ENCODE measurements at regions not wholly inside any gene's neighbourhood (a gene's known extent, or its start where the extent isn't known, plus 50 kb on each side); places are given as distances from the start of the nearest gene placed in this dataset.

DNA sequence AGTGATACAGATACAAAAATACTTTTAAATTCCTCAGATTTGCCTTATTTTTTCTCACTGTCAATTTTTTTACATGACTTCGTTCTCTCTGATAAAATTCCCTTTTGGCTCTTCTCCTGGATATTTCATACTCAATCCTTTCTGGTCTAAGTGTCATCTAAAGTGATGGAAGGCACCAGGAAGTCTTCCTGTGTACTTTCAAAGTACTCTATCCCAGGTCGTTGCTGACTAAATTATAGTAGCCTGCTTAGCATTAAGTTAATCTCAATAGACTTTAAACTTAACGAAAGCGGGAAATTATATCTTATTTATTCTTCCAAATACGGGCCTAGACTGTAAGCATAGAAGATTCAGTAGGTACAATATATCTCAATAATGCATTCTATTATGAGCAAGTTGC is 67.8 kb downstream of the CASP12 start:
- DNase-seq (ENCODE audit: low spot score): no peak

DNA sequence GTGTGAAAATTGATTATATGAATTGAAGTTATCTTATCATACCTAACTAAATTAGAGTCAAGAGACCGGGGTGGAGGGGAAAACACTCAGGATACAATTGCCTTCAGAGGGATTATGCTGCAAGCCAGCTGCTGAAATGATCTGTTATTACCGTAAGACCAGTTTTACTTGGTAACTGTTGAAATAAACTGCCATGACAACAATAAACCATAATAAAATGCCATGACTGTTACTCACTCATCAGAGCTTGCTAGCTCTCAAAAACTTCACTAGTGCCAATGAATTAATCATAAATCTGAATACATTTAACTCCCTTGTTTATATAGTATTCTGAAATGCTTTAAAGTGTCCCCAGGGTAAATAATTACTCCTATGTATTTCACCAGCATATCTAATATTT is 68.2 kb downstream of the CASP12 start:
- DNase-seq (ENCODE audit: low spot score): no peak

DNA sequence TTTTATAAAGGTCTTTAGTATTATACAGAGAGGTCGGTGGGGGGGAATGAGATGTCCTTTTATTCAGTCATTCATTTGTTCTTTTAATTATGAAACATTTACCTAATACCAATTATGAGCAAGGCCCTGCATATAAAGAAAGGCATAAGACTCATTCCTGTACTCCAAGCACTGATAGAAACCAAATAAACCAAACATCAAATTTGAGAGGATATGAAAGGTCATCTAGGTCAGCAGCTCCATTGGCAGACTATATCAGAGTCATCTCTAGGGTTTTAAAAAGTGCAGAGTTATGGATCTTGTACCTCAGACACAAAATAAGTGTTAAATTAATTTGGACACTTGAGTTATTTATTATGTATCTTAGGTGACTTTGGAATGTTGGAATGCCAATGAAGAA is 71.5 kb downstream of the CASP12 start:
- no peak for DNase-seq (ENCODE audit: low spot score)

DNA sequence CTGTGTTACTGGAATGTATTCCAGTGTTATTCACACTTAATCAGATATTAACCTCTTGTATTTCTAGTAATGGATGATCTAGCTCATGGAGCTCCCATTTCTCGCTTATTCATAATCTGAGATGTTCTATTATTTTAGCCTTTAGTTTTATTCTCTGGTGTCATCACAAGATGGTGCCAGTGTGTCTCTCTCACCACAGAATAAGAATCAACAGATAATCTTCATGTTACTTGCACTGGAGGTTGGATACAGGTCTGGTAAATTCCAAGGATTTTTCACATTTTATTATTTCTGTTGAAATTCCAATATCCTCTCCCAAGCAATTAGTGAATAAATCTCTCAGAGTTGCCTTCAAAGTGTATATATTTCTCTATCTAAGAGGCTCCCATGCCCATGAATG is 74.6 kb downstream of the CASP12 start:
- DNase-seq (ENCODE audit: low spot score): peak; percentile 7

DNA sequence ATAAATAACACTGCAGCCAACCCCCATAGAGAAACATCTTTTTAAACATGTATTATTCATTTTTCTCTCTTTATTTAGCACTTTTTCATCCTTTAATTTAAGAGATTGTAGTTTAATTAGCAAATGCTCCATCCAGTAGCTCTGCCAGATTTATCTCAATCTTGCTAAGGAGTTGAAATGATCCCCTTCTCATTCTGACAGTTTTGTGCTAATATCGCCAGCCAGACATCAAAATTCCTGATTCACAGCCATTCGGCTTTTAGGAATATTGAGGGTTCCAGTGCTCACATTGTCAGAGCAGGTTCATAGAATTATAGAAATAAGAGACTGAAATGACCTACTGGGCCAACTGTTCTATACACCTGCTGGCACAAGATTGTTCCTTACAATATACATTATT is 77.8 kb downstream of the CASP12 start:
- DNase-seq (ENCODE audit: low spot score): no peak

DNA sequence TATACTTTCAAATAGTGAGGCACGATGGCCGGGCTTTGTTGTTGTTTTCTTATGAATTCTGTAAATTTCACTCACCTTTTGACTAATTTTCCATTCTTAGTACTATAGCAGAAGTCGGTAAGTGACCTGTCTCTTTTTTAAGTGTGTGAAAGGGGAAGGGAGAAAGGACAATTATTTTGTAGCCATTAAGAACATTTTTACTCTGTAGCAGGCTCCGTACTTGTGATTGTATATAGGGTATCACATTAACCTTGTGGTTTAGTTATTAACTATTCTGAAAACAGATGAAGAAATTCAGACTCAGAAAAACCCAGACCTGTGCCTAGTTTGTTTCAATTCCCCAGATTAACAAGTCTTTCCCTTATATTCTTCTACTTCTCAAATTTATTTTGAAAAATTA is 78.7 kb downstream of the CASP12 start:
- DNase-seq (ENCODE audit: low spot score): no peak

DNA sequence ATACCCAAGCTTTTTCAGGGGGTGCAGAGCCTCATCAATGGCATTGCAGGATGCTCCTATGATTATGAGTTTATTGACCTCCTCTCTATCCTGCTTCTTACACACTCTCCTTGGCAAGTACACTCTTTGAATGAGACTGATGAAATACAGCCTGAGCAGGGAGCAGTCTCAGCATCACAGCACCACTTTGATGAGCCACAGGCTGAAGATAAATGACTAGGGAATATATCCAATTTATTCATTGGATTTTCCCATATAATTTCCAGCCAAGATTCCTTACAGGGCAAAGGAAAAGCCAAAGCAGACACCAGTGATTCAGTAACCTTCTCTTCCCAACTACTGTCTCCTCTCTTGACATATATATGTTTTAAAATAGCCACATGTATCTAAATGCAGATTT is 79.2 kb downstream of the CASP12 start:
- no peak for DNase-seq (ENCODE audit: low spot score)

DNA sequence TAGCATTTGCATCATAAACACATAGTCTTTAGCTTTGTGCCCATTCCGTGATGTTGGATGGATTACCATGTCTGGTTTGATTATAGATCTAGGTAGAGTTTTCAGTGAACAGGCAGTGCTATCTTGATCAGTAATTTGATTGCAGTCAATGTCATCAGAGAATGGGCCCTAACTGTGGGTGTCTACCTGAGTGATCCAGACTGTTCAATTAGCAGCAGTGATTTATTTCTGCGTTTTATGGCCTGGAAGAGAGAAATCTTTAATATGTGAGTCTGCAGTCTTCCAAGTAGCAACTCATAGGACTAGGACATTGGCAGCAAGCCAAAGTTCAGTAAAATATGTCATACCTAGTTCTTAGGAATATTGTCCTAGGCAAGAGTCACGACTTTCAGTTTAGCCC is 80.3 kb downstream of the CASP12 start:
- no peak for DNase-seq (ENCODE audit: low spot score)

DNA sequence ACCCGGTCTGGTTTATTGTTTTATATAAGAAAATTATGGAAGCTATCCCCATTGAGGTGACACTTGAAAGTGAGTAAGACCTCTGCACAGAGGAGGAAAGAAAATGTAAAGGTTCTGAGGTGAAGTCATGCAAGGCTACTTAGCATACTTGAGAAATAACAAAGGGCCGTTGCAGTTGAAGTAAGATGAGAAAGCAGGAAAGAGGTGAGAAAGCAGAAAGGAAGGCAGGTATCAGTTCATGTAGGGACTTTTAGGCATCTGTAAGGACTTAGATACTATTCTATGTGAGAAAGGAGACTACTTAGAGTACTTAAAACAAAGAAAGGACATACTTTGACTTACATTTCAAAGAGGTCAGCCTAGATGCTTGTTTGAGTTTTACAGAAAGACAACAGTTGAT is 84.7 kb downstream of the CASP12 start:
- DNase-seq (ENCODE audit: low spot score): no peak

DNA sequence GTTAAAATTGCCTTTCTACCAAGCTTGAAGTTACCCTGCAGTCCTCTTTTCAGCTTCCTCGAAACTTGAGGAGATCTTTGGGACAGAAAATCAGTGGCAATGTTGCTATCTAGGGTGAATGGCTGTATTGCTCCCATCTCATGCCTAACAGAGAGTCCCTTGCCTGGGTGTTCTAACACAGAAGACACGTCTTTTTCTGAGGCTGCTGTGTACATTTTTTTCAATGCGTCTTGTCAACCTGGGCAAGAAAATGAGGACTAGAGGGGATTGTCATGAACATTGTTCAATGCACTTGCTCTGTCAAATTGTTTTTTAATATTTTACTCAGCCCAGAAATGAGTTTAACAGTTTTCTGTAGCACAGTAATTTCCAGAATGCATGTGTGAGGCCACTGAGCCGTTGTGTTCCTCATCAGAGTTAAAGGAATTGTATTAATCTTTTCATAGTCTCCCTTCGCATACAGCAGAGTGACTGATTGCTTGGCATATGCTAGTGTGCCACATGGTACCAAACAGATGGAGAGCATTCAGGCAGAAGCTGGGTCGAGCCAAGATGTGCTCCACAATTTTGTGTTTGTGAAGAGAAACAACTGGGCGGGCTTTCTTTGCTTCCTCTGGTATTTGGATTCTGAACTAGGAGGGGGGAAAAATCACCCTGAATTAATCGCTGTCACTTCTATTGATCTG is 86.0 kb downstream of the CASP12 start:
- no peak for DNase-seq (ENCODE audit: low spot score)

DNA sequence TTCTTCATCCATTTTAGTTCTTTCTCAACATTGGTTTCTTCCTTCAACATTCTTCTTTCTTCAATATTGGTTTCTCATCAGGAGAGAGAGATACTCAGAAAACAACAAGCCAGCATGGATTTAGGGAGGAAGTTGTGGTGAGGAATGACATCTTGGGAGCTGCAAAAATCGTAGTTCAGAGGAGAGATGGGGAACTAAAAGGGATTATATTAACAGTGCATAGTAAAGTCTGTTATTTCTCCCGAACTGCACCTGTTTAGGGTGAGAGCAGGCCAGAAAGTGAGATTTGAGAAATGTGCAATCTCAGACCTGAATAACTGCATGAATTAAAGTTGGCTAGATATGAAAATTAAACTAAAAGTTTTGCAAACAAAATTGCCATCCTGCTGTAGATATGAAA is 94.5 kb downstream of the CASP12 start:
- no peak for DNase-seq (ENCODE audit: low spot score)

DNA sequence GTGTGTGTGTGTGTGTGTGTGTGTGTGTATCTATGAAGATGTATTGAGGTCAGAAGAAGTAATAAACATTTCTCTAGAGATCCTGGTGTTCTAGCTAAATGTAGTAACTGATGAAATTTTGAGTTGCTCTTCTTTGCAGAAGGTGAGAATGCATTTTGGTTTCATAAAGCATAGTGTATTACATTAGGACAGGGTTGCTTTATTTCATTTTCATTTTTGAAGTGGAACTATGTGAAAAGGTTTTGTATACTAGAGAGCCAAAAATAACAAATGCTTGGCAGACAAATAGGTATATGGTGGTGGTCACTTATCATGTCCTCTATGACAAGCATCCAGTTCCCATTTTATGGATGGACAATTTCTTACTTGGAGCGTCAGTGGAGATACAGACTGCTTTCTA is 99.0 kb downstream of the CASP12 start:
- peak; percentile 9 for DNase-seq (ENCODE audit: low spot score)

DNA sequence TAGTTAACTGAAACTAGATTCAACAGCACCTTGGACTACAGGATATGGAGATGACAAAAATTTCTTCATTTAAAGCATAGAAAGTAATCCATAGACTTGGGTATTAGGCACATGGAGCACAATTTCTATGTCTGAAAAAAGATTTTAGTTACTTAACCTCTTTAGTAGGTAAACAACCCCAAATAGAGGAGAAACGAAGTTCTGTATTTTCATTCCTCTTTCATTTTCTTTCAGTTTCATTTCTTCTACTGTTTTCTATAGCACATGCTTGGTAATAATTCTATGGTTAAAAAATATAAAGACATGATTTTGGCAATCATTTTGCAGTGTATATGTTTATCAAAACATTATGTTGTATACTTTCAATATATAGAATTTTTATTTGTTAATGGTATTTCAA is 99.5 kb downstream of the CASP12 start:
- DNase-seq (ENCODE audit: low spot score): no peak

DNA sequence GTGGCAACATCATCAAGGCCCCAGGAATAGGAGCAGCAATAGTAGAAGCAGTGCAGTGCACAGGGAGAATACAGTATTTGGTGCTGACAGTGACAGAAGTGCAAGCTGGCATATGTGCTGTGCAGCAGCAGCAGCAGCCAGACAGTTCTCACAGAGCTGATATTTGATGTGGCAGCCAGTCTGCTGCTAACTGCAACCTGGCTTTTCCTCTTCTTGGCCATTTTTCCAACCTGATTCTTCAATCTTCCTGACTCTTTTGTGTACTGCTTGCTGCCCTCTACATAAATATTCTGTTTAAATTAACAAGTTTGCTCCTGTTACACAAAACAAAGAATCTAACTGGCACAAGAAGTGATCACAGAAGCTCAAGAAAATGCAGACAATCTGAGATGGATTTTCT is 102.0 kb downstream of the CASP12 start:
- DNase-seq (ENCODE audit: low spot score): no peak

DNA sequence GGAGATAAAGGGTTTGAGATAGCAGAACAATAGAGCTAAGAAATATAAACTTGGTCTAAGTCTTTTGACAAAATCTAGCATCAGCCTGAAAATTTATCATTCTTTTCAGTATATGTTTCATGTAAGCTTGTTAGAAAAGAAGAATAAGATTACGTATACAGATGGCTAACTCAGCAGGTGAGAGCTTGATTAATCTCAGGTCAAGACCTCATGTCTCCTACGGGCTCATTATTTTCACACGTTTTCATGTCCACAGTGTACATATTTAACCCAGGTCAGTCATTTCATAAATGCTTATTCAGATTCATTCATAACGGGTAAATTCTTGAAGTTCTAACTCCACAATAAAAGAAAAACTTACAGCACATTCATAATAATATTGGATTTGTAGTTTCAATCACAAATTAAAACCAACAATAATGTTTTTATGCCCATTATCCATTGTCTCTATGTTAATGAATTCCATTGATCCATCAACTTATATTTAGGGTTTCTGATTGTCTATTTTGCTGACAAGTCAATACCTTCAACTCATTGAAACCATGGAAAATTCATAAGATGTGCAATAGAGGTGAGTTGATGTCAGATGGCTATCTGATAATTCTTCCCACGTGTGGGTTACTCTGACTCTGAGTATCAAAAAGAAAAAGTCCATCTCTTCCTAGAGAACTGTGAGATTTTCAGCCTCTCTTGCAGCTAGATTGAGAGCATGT is 102.6 kb downstream of the CASP12 start:
- DNase-seq (ENCODE audit: low spot score): no peak

DNA sequence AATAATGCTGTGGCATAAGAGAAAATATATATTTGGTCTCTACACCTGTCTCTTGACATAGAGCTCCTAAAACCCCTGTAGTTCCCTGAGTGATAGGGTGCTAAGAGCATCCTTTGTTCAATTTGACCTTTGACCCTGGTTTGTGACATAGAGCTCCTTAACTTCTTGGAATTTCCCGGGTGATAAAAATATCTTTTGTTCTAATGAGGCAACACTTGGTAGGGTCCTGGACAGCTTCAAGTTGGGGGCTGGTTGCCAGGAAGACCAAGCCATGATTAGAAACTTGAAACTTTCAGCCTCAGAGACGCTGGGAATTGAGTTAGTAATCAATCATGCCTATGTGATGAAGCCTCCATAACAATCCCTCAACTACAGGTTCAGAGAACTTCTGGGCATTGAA is 105.4 kb downstream of the CASP12 start:
- no peak for DNase-seq (ENCODE audit: low spot score)

DNA sequence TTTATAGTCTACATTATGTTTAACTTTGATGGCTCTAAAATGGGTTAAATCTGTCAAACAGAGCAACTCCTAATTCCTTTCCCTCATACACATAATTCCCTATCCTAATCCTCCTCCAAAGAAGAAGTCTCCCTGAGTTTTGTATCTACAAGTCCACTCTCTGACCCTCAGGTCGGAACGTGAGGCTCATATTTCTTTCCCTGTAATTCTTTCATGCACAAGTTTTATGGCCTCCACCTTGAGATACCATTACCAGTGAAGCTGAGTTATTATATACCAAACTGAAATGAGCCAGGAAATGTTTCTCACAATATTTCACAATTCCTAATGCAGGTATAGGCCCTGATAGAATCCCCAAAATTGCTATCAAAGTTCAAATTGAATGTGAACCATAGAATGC is 106.4 kb downstream of the CASP12 start:
- DNase-seq (ENCODE audit: low spot score): no peak

DNA sequence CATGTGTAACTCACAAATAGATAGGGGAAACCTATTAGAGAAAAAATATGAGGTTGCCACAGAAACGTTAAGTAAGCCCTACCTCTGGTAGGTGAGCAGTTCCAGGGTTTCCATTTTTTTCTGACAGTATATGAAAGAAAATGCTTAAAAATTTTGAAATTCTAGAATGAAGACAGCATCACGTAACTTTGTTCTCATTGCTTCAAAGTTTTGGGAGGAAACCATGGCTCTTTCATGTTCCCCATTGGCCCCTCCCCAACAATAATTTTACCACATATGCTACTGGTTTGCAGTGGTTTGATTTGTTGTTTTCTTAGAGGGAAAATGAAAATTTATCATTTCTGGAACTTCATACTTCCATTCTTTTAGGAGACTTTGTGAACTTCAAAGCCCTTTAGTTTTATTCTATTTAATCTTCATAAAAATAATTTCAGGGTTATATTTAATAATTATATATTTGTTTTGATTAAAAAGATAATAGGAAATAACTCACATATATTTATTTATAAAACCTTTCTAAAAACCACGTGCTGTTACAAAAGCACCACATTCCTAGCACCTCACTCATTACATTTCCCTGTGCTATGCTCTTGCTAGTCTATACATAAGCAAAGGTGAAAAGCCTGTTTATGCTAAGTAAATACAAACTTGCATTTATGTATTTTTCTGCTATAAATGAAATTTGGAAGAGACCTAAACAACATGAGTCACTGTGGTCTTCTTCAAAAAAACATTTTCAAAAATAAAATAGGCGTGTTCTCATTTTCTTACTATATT is 113.4 kb downstream of the CASP12 start:
- no peak for DNase-seq (ENCODE audit: low spot score)

DNA sequence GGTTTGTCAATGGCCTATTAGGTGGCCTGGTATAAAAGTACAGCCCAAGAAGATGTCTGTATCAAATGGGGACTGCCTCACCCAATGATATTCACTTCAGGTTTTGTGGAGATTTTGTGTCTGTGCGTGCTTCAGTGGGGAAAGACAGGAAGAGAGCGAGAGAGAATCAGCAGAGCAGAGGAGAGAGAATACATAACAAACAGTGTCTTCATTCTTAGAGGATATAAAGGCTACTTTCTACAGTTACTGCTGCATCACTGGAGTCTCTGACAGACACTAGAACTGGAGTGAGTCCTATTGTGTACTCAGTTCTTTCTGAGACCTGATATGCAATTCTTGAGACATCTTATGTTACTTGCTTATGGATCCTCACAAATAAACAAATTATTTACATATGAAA is 115.0 kb downstream of the CASP12 start:
- no peak for DNase-seq (ENCODE audit: low spot score)

DNA sequence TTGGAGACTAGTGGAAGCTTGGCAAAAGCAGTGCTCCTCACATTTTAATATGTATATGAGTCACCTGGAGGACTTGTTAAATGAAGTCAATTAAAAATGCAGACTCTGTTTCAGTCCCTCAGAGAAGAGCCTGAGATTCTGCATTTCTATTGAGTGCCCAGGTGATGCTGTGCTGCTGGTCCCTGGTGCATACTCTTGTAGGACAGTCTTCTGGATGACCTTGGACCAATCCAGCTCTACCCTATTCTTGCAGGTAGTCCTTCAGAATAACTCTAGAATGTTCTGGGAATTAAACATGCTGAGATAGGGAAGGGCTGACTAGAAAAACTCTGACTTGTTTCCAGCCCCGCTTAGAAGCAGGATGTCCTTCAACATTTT is 115.9 kb downstream of the CASP12 start:
- DNase-seq (ENCODE audit: low spot score): no peak

DNA sequence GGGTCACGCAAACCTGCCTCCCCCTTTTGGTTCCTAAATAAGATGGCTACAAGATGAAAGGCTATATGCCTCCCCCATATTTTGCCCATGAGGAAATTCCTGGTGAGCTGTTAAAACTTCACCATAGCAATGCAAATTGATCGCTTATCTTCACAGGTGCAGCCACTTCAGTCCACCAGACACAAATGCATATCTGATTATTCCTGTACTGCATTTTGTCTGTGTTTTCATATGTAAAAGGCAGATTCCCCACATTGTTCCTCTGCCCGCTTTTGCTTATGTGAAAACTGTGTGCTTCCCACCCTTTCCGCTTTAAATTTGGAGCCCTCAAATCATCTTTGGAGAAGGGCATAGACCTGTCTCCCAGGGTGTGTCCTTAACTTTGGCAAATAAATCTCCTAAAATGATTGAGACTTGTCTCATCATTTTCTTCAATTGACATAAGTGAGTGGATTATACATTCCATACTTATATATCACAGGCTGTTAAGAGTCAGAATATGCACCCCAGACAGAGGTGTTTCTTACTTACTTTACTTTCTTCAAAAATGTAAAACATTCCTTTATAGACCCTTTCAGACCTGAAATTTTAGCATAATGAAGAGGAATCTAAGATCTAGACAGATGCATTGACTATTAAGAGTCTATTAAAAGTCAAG is 116.4 kb downstream of the CASP12 start:
- DNase-seq (ENCODE audit: low spot score): no peak

DNA sequence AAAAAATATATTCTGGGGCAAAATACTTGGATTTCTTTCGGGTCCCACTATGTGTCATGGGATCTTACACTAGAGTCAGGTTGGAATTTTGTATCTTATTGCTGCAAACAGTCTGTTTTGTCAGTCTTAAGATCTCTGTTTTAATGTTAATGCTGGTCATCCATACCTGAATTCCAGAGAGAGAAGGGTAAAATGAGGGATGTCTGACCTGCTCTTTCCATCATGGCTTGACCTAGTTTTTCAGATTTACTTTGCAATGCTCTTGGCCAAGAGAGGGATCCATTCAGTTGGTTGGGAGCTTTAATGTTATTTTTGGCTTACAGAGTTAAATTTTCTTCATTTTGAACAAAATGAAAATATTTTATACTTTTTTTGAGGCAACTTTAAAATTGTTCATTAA is 117.2 kb downstream of the CASP12 start:
- DNase-seq (ENCODE audit: low spot score): no peak
